ENCODE measurements at regions not wholly inside any gene's neighbourhood (a gene's known extent, or its start where the extent isn't known, plus 50 kb on each side); places are given as distances from the start of the nearest gene placed in this dataset.

GRCh38 chr2:155100261-155100660 is 401.8 kb downstream of the KCNJ3 start:
- no peak for DNase-seq

- no peak for DNase-seq
These were observed 401.3 kb downstream of the KCNJ3 start for GRCh38 chr2:155099784-155100183.

GRCh38 chr2:155095613-155096012 is 397.1 kb downstream of the KCNJ3 start:
- DNase-seq: no peak

GRCh38 chr2:155080373-155080772 is 381.9 kb downstream of the KCNJ3 start:
- DNase-seq: no peak

GRCh38 chr2:155070489-155070888 is 372.0 kb downstream of the KCNJ3 start:
- DNase-seq: no peak

- no peak for DNase-seq
These were observed 364.4 kb downstream of the KCNJ3 start for GRCh38 chr2:155062922-155063258.

GRCh38 chr2:155062250-155062921 is 363.9 kb downstream of the KCNJ3 start:
- no peak for DNase-seq

GRCh38 chr2:155060896-155061295 is 362.4 kb downstream of the KCNJ3 start:
- no peak for DNase-seq

- DNase-seq: no peak
These were observed 356.2 kb downstream of the KCNJ3 start for GRCh38 chr2:155054712-155055111.

- no peak for DNase-seq
These were observed 344.6 kb downstream of the KCNJ3 start for GRCh38 chr2:155043097-155043496.

GRCh38 chr2:155035308-155035707 is 336.8 kb downstream of the KCNJ3 start:
- DNase-seq: no peak

- no peak for DNase-seq
These were observed 335.2 kb downstream of the KCNJ3 start for GRCh38 chr2:155033652-155034051.

- no peak for DNase-seq
These were observed 331.8 kb downstream of the KCNJ3 start for GRCh38 chr2:155030296-155030695.

- DNase-seq: no peak
These were observed 328.2 kb downstream of the KCNJ3 start for GRCh38 chr2:155026651-155027174.

GRCh38 chr2:155023674-155024073 is 325.2 kb downstream of the KCNJ3 start:
- no peak for DNase-seq

- DNase-seq: no peak
These were observed 324.0 kb downstream of the KCNJ3 start for GRCh38 chr2:155022531-155022930.

- no peak for DNase-seq
These were observed 323.1 kb downstream of the KCNJ3 start for GRCh38 chr2:155021618-155022017.

- DNase-seq: no peak
These were observed 321.8 kb downstream of the KCNJ3 start for GRCh38 chr2:155020246-155020645.

- no peak for DNase-seq
These were observed 312.4 kb downstream of the KCNJ3 start for GRCh38 chr2:155010925-155011324.

GRCh38 chr2:154995361-154995760 is 296.9 kb downstream of the KCNJ3 start:
- DNase-seq: no peak

GRCh38 chr2:154992826-154993225 is 294.3 kb downstream of the KCNJ3 start:
- no peak for DNase-seq

GRCh38 chr2:154978710-154979109 is 280.2 kb downstream of the KCNJ3 start:
- DNase-seq: no peak

GRCh38 chr2:154978244-154978643 is 279.7 kb downstream of the KCNJ3 start:
- no peak for DNase-seq

GRCh38 chr2:154974041-154974440 is 275.5 kb downstream of the KCNJ3 start:
- no peak for DNase-seq

- DNase-seq: no peak
These were observed 265.0 kb downstream of the KCNJ3 start for GRCh38 chr2:154963511-154963910.

Measured in GF-D8 (cell line).